ENCODE measurements at regions not wholly inside any gene's neighbourhood (a gene's known extent, or its start where the extent isn't known, plus 50 kb on each side); places are given as distances from the start of the nearest gene placed in this dataset.

DNA sequence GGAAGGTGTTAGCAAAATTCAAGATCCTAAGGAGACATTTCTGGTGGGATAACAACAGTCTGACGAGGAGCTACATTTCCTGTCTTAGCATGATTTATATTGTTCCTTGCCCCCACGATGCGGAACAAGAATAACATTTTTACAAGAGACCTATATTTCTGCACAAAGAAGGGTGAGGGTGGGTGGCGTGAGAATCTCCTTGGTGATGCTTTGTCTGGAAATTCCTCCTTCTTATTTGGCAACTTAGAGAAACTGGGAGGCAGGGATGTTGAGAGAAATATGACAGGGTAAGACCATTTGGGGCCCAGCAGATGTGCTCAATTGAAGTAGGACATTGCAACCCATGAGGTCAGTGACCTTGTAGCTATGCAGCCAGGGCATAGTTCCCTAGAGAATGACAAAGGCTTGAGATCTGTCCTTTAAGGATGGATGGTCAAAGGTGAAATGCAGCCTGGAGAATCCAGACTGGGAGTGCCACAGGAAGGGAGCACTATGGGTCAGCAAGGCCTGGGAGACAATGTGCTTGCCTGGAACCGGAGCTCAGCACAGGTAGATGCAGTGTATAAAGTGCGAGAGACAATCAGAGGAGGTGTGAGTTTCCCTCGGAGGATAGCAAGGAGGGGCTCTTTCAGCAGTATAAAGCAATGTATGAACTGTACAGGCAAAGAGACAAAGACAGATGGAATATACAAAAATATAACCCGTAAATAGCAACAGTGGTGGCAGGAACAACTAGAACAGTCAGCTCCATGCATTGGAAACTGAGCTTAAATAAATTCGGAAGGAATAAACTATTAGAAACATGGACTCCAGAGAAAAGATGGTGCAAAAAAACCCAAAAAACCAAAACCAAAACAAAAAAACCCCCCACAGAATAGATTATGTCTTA is 317.6 kb upstream of the TBL1XR1 start:
- Histone ChIP-seq H3K4me1 (ENCODE audit: control insufficient read depth, insufficient read depth, low read length) (peaks cover 11% of the 10 kb centered on the region), H3K36me3 (ENCODE audit: control insufficient read depth, insufficient read depth, low read length) (no peaks in the 10 kb centered on the region), H3K9ac (ENCODE audit: low read length) (no peak overlapping the region), H3K27me3 (ENCODE audit: control insufficient read depth, insufficient read depth, low read length) (no peaks in the 10 kb centered on the region), H3K9me3 (ENCODE audit: control insufficient read depth, insufficient read depth, low read depth, low read length) (no peaks in the 10 kb centered on the region), H3K27ac (ENCODE audit: low read depth, low read length) (no peak overlapping the region), H3K4me3 (ENCODE audit: low read depth, low read length) (no peak overlapping the region)

GRCh38 chr3:177515786-177516157 is 318.5 kb upstream of the TBL1XR1 start:
- Histone ChIP-seq H3K4me3 (ENCODE audit: low read depth, low read length) (no peak overlapping the region), H3K27ac (ENCODE audit: low read depth, low read length) (no peak overlapping the region), H3K36me3 (ENCODE audit: control insufficient read depth, insufficient read depth, low read length) (no peaks in the 10 kb centered on the region), H3K27me3 (ENCODE audit: control insufficient read depth, insufficient read depth, low read length) (no peaks in the 10 kb centered on the region), H3K9me3 (ENCODE audit: control insufficient read depth, insufficient read depth, low read depth, low read length) (no peaks in the 10 kb centered on the region), H3K9ac (ENCODE audit: low read length) (no peak overlapping the region), H3K4me1 (ENCODE audit: control insufficient read depth, insufficient read depth, low read length) (peaks cover 11% of the 10 kb centered on the region)

GRCh38 chr3:177516158-177517011 is 319.1 kb upstream of the TBL1XR1 start:
- Histone ChIP-seq H3K4me3 (ENCODE audit: low read depth, low read length) (no peak overlapping the region), H3K36me3 (ENCODE audit: control insufficient read depth, insufficient read depth, low read length) (no peaks in the 10 kb centered on the region), H3K9me3 (ENCODE audit: control insufficient read depth, insufficient read depth, low read depth, low read length) (no peaks in the 10 kb centered on the region), H3K27me3 (ENCODE audit: control insufficient read depth, insufficient read depth, low read length) (no peaks in the 10 kb centered on the region), H3K9ac (ENCODE audit: low read length) (no peak overlapping the region), H3K4me1 (ENCODE audit: control insufficient read depth, insufficient read depth, low read length) (peaks cover 16% of the 10 kb centered on the region), H3K27ac (ENCODE audit: low read depth, low read length) (no peak overlapping the region)

- peaks cover 18% of the 10 kb centered on the region for H3K4me1 ChIP-seq (ENCODE audit: control insufficient read depth, insufficient read depth, low read length)
- H3K9me3 ChIP-seq (ENCODE audit: control insufficient read depth, insufficient read depth, low read depth, low read length) = no peaks in the 10 kb centered on the region
- no peak overlapping the region for H3K27ac ChIP-seq (ENCODE audit: low read depth, low read length)
- H3K27me3 ChIP-seq (ENCODE audit: control insufficient read depth, insufficient read depth, low read length) = no peaks in the 10 kb centered on the region
- H3K9ac ChIP-seq (ENCODE audit: low read length) = no peak overlapping the region
- no peaks in the 10 kb centered on the region for H3K36me3 ChIP-seq (ENCODE audit: control insufficient read depth, insufficient read depth, low read length)
- no peak overlapping the region for H3K4me3 ChIP-seq (ENCODE audit: low read depth, low read length)
These were observed 320.6 kb upstream of the TBL1XR1 start for GRCh38 chr3:177517906-177518305.

GRCh38 chr3:177519588-177519987 is 322.3 kb upstream of the TBL1XR1 start:
- Histone ChIP-seq H3K9ac (ENCODE audit: low read length) (no peak overlapping the region), H3K27ac (ENCODE audit: low read depth, low read length) (no peak overlapping the region), H3K4me1 (ENCODE audit: control insufficient read depth, insufficient read depth, low read length) (peaks cover 18% of the 10 kb centered on the region), H3K27me3 (ENCODE audit: control insufficient read depth, insufficient read depth, low read length) (no peaks in the 10 kb centered on the region), H3K36me3 (ENCODE audit: control insufficient read depth, insufficient read depth, low read length) (no peaks in the 10 kb centered on the region), H3K9me3 (ENCODE audit: control insufficient read depth, insufficient read depth, low read depth, low read length) (0 out of 2 replicates have a peak, but pooled peaks cover under 1% of the 10 kb centered on the region), H3K4me3 (ENCODE audit: low read depth, low read length) (no peak overlapping the region)

- peaks cover 5% of the 10 kb centered on the region; the same call in 1 of the 2 replicates for H3K9me3 ChIP-seq (ENCODE audit: control insufficient read depth, insufficient read depth, low read depth, low read length)
- H3K4me1 ChIP-seq (ENCODE audit: control insufficient read depth, insufficient read depth, low read length) = peaks cover 7% of the 10 kb centered on the region
- no peak overlapping the region for H3K9ac ChIP-seq (ENCODE audit: low read length)
- no peaks in the 10 kb centered on the region for H3K36me3 ChIP-seq (ENCODE audit: control insufficient read depth, insufficient read depth, low read length)
- H3K4me3 ChIP-seq (ENCODE audit: low read depth, low read length) = no peak overlapping the region
- H3K27me3 ChIP-seq (ENCODE audit: control insufficient read depth, insufficient read depth, low read length) = no peaks in the 10 kb centered on the region
- no peak overlapping the region for H3K27ac ChIP-seq (ENCODE audit: low read depth, low read length)
These were observed 324.0 kb upstream of the TBL1XR1 start for GRCh38 chr3:177521305-177521704.

- Histone ChIP-seq H3K4me1 (ENCODE audit: control insufficient read depth, insufficient read depth, low read length) (peaks cover 6% of the 10 kb centered on the region; the same call in 1 of the 2 replicates), H3K27ac (ENCODE audit: low read depth, low read length) (no peak overlapping the region), H3K9me3 (ENCODE audit: control insufficient read depth, insufficient read depth, low read depth, low read length) (peaks cover 5% of the 10 kb centered on the region; the same call in 1 of the 2 replicates), H3K9ac (ENCODE audit: low read length) (no peak overlapping the region), H3K36me3 (ENCODE audit: control insufficient read depth, insufficient read depth, low read length) (no peaks in the 10 kb centered on the region), H3K27me3 (ENCODE audit: control insufficient read depth, insufficient read depth, low read length) (no peaks in the 10 kb centered on the region), H3K4me3 (ENCODE audit: low read depth, low read length) (no peak overlapping the region)
These were observed 324.8 kb upstream of the TBL1XR1 start for GRCh38 chr3:177522051-177522450.

DNA sequence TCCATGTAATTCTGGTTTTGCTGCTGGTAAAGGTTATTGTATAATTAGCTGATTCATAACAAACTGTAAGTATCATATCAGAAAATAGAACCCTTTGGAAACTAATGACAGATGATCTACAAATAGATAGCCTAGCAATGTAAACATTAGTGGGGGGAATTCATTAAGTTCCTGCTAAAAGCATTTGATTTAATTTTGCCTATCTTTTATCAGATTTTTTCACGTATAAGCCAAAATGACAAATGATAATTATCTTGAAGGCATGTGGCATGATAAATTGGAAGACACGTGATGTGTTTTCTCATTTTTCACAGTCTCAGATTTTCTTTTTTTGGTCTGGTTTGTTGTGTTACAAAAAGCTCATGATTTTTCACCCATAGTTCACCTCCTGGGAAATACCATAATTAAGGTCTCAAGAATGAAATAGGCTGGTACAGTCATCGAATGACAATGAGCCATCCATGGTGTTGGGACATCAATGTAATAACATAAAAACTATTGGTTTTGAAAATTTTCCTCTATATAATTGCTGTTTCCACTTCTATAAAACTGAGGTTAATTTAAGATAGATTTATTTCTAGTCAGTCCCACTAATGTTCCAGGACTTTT is 325.9 kb upstream of the TBL1XR1 start:
- no peak overlapping the region for H3K4me3 ChIP-seq (ENCODE audit: low read depth, low read length)
- peaks cover 6% of the 10 kb centered on the region; the same call in 1 of the 2 replicates for H3K4me1 ChIP-seq (ENCODE audit: control insufficient read depth, insufficient read depth, low read length)
- H3K9ac ChIP-seq (ENCODE audit: low read length) = no peak overlapping the region
- H3K27ac ChIP-seq (ENCODE audit: low read depth, low read length) = no peak overlapping the region
- H3K36me3 ChIP-seq (ENCODE audit: control insufficient read depth, insufficient read depth, low read length) = no peaks in the 10 kb centered on the region
- peaks cover 5% of the 10 kb centered on the region; the same call in 1 of the 2 replicates for H3K9me3 ChIP-seq (ENCODE audit: control insufficient read depth, insufficient read depth, low read depth, low read length)
- H3K27me3 ChIP-seq (ENCODE audit: control insufficient read depth, insufficient read depth, low read length) = no peaks in the 10 kb centered on the region

- H3K36me3 ChIP-seq (ENCODE audit: control insufficient read depth, insufficient read depth, low read length) = no peaks in the 10 kb centered on the region
- no peak overlapping the region for H3K4me3 ChIP-seq (ENCODE audit: low read depth, low read length)
- H3K9me3 ChIP-seq (ENCODE audit: control insufficient read depth, insufficient read depth, low read depth, low read length) = peaks cover 5% of the 10 kb centered on the region; the same call in 1 of the 2 replicates
- no peaks in the 10 kb centered on the region for H3K27me3 ChIP-seq (ENCODE audit: control insufficient read depth, insufficient read depth, low read length)
- no peak overlapping the region for H3K9ac ChIP-seq (ENCODE audit: low read length)
- H3K27ac ChIP-seq (ENCODE audit: low read depth, low read length) = no peak overlapping the region
- peaks cover 6% of the 10 kb centered on the region; the same call in 1 of the 2 replicates for H3K4me1 ChIP-seq (ENCODE audit: control insufficient read depth, insufficient read depth, low read length)
These were observed 326.7 kb upstream of the TBL1XR1 start for GRCh38 chr3:177523872-177524438.

GRCh38 chr3:177524742-177525141 is 327.5 kb upstream of the TBL1XR1 start:
- Histone ChIP-seq H3K4me1 (ENCODE audit: control insufficient read depth, insufficient read depth, low read length) (peaks cover 6% of the 10 kb centered on the region; the same call in 1 of the 2 replicates), H3K9ac (ENCODE audit: low read length) (no peak overlapping the region), H3K4me3 (ENCODE audit: low read depth, low read length) (no peak overlapping the region), H3K27ac (ENCODE audit: low read depth, low read length) (no peak overlapping the region), H3K36me3 (ENCODE audit: control insufficient read depth, insufficient read depth, low read length) (no peaks in the 10 kb centered on the region), H3K27me3 (ENCODE audit: control insufficient read depth, insufficient read depth, low read length) (no peaks in the 10 kb centered on the region), H3K9me3 (ENCODE audit: control insufficient read depth, insufficient read depth, low read depth, low read length) (peaks cover 5% of the 10 kb centered on the region; the same call in 1 of the 2 replicates)

Data from HUES6 (cell line).